MM.1S (cell line): ENCODE measurements at regions not wholly inside any gene's neighbourhood (a gene's known extent, or its start where the extent isn't known, plus 50 kb on each side); places are given as distances from the start of the nearest gene placed in this dataset.

ENCODE experiments used
- DNase-seq: peaks from one replicate; pipeline ENCODE4 v3.0.0-alpha.2; 2015
- H2AFZ ChIP-seq: fragments of 300-600 bp; sonication (generic); 2 replicates; pipeline ENCODE4 v1.6.0; 2016; ENCODE audit warnings: antibody characterized with exemption, low read length
- H3F3A ChIP-seq: fragments of 300-600 bp; sonication (generic); 2 replicates; pipeline ENCODE4 v1.6.1; 2016; ENCODE audit warnings: mild to moderate bottlenecking, antibody characterized with exemption, low read length, moderate library complexity, mixed read lengths; ENCODE audit not compliant: insufficient read depth
- H3K27ac ChIP-seq: fragments of 300-600 bp; sonication (generic); 2 replicates; pipeline ENCODE4 v1.5.1; 2016; ENCODE audit warnings: mild to moderate bottlenecking, low read length
- H3K27me3 ChIP-seq: fragments of 300-600 bp; sonication (generic); replicated peaks from 2 replicates; pipeline ENCODE4 v1.6.0; 2016; ENCODE audit warnings: low read length; ENCODE audit not compliant: insufficient read depth
- H3K36me3 ChIP-seq: fragments of 300-600 bp; sonication (generic); replicated peaks from 2 replicates; pipeline ENCODE4 v1.6.1; 2016; ENCODE audit warnings: mild to moderate bottlenecking, low read length, mixed read lengths; ENCODE audit not compliant: insufficient read depth
- H3K4me1 ChIP-seq: fragments of 300-600 bp; sonication (generic); 2 replicates; pipeline ENCODE4 v1.6.1; 2016; ENCODE audit warnings: low read length, mixed read lengths
- H3K4me2 ChIP-seq: fragments of 300-600 bp; sonication (generic); 2 replicates; pipeline ENCODE4 v1.6.0; 2016; ENCODE audit warnings: low read depth, low read length
- H3K4me3 ChIP-seq: fragments of 300-600 bp; sonication (generic); 2 replicates; pipeline ENCODE4 v1.5.1; 2016; ENCODE audit warnings: low read length, mixed read lengths
- H3K79me2 ChIP-seq: fragments of 300-600 bp; sonication (generic); 2 replicates; pipeline ENCODE4 v1.6.1; 2016; ENCODE audit warnings: mixed run types, low read length, mixed read lengths
- H3K9ac ChIP-seq: fragments of 300-600 bp; sonication (generic); 2 replicates; pipeline ENCODE4 v1.6.1; 2016; ENCODE audit warnings: low read length, mixed read lengths
- H3K9me2 ChIP-seq: fragments of 300-600 bp; sonication (generic); replicated peaks from 2 replicates; pipeline ENCODE4 v1.6.1; 2016; ENCODE audit warnings: mild to moderate bottlenecking, low read length, mixed read lengths; ENCODE audit not compliant: insufficient read depth
- H3K9me3 ChIP-seq: fragments of 300-600 bp; sonication (generic); replicated peaks from 2 replicates; pipeline ENCODE4 v1.6.1; 2016; ENCODE audit warnings: mild to moderate bottlenecking, low read length, mixed read lengths; ENCODE audit not compliant: insufficient read depth
- H4K20me1 ChIP-seq: fragments of 300-600 bp; sonication (generic); 2 replicates; pipeline ENCODE4 v1.6.1; 2016; ENCODE audit warnings: mild to moderate bottlenecking, low read length, moderate library complexity, mixed read lengths; ENCODE audit not compliant: insufficient read depth
- CTCF ChIP-seq: fragments of 300-600 bp; sonication (generic); IDR thresholded peaks from 2 replicates; pipeline ENCODE4 v1.5.1; 2016; ENCODE audit warnings: antibody characterized with exemption, low read length, mixed read lengths
- EZH2 ChIP-seq: fragments of 300-600 bp; sonication (generic); optimal IDR thresholded peaks from 2 replicates; pipeline ENCODE3; 2017; ENCODE audit warnings: low read depth, mild to moderate bottlenecking, antibody characterized with exemption, low read length, mixed read lengths
- EZH2phosphoT487 ChIP-seq: fragments of 300-600 bp; sonication (generic); IDR thresholded peaks from 2 replicates; pipeline ENCODE4 v1.6.1; 2018; ENCODE audit warnings: antibody characterized with exemption, low read length

- Histone ChIP-seq H3K27ac (no peak overlapping the region), H3K27me3 (no peaks in the 10 kb centered on the region), H3K4me2 (no peak overlapping the region), H4K20me1 (no peaks in the 10 kb centered on the region), H3K4me1 (no peaks in the 10 kb centered on the region), H3K36me3 (no peaks in the 10 kb centered on the region), H3K9me3 (no peaks in the 10 kb centered on the region), H3K9me2 (no peaks in the 10 kb centered on the region), H3F3A (no peaks in the 10 kb centered on the region), H3K9ac (no peak overlapping the region), H2AFZ (no peak overlapping the region), H3K4me3 (no peak overlapping the region), H3K79me2 (no peaks in the 10 kb centered on the region)
- no peak for TF ChIP-seq EZH2
- TF ChIP-seq EZH2phosphoT487 = no peak
- TF ChIP-seq CTCF = no peak
- no peak for DNase-seq
Observed at GRCh38 chr10:78614267-78614666, 454.5 kb upstream of the ZMIZ1 start.

GRCh38 chr10:78614744-78615143, 454.0 kb upstream of the ZMIZ1 start:
- no peak overlapping the region for H3K27ac ChIP-seq
- H3K4me1 ChIP-seq = no peaks in the 10 kb centered on the region
- no peaks in the 10 kb centered on the region for H3K27me3 ChIP-seq
- no peaks in the 10 kb centered on the region for H4K20me1 ChIP-seq
- H3K36me3 ChIP-seq = no peaks in the 10 kb centered on the region
- no peaks in the 10 kb centered on the region for H3K79me2 ChIP-seq
- H3F3A ChIP-seq = no peaks in the 10 kb centered on the region
- no peaks in the 10 kb centered on the region for H3K9me2 ChIP-seq
- H3K4me2 ChIP-seq = no peak overlapping the region
- no peak overlapping the region for H3K4me3 ChIP-seq
- no peak for DNase-seq
- H2AFZ ChIP-seq = no peak overlapping the region
- TF ChIP-seq EZH2phosphoT487 (no peak), EZH2 (no peak), CTCF (no peak)
- no peaks in the 10 kb centered on the region for H3K9me3 ChIP-seq
- no peak overlapping the region for H3K9ac ChIP-seq

- no peak overlapping the region for H3K27ac ChIP-seq
- no peaks in the 10 kb centered on the region for H4K20me1 ChIP-seq
- H3K4me1 ChIP-seq = no peaks in the 10 kb centered on the region
- H2AFZ ChIP-seq = no peak overlapping the region
- DNase-seq = no peak
- H3K79me2 ChIP-seq = no peaks in the 10 kb centered on the region
- H3K9me2 ChIP-seq = no peaks in the 10 kb centered on the region
- no peaks in the 10 kb centered on the region for H3F3A ChIP-seq
- H3K4me3 ChIP-seq = no peak overlapping the region
- no peak overlapping the region for H3K9ac ChIP-seq
- H3K4me2 ChIP-seq = no peak overlapping the region
- H3K9me3 ChIP-seq = no peaks in the 10 kb centered on the region
- no peaks in the 10 kb centered on the region for H3K27me3 ChIP-seq
- H3K36me3 ChIP-seq = no peaks in the 10 kb centered on the region
- no peak for TF ChIP-seq EZH2phosphoT487
- no peak for TF ChIP-seq EZH2
- TF ChIP-seq CTCF = no peak
Observed at GRCh38 chr10:78616125-78616695, 452.6 kb upstream of the ZMIZ1 start.
